Osteoblast (primary cell): ENCODE measurements at regions not wholly inside any gene's neighbourhood (a gene's known extent, or its start where the extent isn't known, plus 50 kb on each side); places are given as distances from the start of the nearest gene placed in this dataset.

Source experiments
- DNase-seq: peaks from one replicate; pipeline ENCODE4 v3.0.0; 2011; ENCODE audit warnings: low spot score, mixed read lengths; ENCODE audit not compliant: insufficient read length; ENCODE audit errors: missing footprints
- H2AFZ ChIP-seq: 2 replicates; pipeline ENCODE4 v1.6.0; 2011; ENCODE audit warnings: mild to moderate bottlenecking, low read length
- H3K27ac ChIP-seq: 2 replicates; pipeline ENCODE4 v1.5.1; 2011; ENCODE audit warnings: mild to moderate bottlenecking, low read depth, low read length, moderate library complexity
- H3K27me3 ChIP-seq: 2 replicates; pipeline ENCODE4 v1.6.0; 2012; ENCODE audit warnings: mild to moderate bottlenecking, control low read depth, inconsistent platforms, low read length, moderate library complexity; ENCODE audit not compliant: insufficient read depth
- H3K36me3 ChIP-seq: 2 replicates; pipeline ENCODE4 v1.5.1; 2011; ENCODE audit warnings: mild to moderate bottlenecking, low read length, control low read depth, moderate library complexity; ENCODE audit not compliant: insufficient read depth
- H3K4me1 ChIP-seq: 2 replicates; pipeline ENCODE4 v1.5.1; 2011; ENCODE audit warnings: mild to moderate bottlenecking, low read length, control low read depth, moderate library complexity; ENCODE audit not compliant: insufficient read depth
- H3K4me2 ChIP-seq: 2 replicates; pipeline ENCODE4 v1.6.0; 2011; ENCODE audit warnings: mild to moderate bottlenecking, low read length; ENCODE audit not compliant: insufficient read depth
- H3K4me3 ChIP-seq: fragments of 200-600 bp; sonication (generic); 3 replicates; pipeline ENCODE4 v1.5.1; 2012; ENCODE audit warnings: mild to moderate bottlenecking, low read length, inconsistent platforms; ENCODE audit not compliant: insufficient read depth
- H3K79me2 ChIP-seq: 2 replicates; pipeline ENCODE4 v1.6.0; 2012; ENCODE audit warnings: mild to moderate bottlenecking, low read length, control low read depth, inconsistent platforms; ENCODE audit not compliant: insufficient read depth
- H3K9me3 ChIP-seq: 2 replicates; pipeline ENCODE4 v1.5.1; 2011; ENCODE audit warnings: low read depth, low read length, control low read depth
- H4K20me1 ChIP-seq: 2 replicates; pipeline ENCODE4 v1.6.0; 2012; ENCODE audit warnings: mild to moderate bottlenecking, low read length, control low read depth; ENCODE audit not compliant: insufficient read depth
- TF ChIP-seq, protein P1 (sequence below): IDR thresholded peaks from 2 replicates; pipeline ENCODE4 v1.5.1; 2011; ENCODE audit warnings: mild to moderate bottlenecking, low read depth, low read length, moderate library complexity; ENCODE audit errors: extremely low read depth

DNA sequence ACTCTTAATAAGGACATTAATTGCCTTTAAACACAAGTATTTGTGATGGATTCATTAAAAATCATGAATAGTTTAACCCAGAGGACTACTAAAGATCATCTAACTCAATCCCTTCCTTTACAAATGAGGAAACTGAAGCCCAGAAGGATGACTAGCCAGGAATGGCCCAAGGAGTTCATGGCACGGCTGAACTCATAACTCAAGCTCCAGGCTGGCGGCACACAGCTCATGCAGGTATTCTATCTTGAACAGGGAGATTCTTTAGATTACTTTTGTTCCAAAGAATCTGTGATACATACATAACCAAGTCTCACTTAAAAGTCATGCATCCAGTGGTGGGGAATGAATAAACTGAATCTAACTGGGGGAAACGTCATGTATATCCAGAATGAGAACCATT, 495.5 kb downstream of the ACTL7B start:
- no peaks in the 10 kb centered on the region for H3K27me3 ChIP-seq
- H3K9me3 ChIP-seq: no peaks in the 10 kb centered on the region
- no peak overlapping the region for H3K4me2 ChIP-seq
- TF ChIP-seq, protein P1, sequence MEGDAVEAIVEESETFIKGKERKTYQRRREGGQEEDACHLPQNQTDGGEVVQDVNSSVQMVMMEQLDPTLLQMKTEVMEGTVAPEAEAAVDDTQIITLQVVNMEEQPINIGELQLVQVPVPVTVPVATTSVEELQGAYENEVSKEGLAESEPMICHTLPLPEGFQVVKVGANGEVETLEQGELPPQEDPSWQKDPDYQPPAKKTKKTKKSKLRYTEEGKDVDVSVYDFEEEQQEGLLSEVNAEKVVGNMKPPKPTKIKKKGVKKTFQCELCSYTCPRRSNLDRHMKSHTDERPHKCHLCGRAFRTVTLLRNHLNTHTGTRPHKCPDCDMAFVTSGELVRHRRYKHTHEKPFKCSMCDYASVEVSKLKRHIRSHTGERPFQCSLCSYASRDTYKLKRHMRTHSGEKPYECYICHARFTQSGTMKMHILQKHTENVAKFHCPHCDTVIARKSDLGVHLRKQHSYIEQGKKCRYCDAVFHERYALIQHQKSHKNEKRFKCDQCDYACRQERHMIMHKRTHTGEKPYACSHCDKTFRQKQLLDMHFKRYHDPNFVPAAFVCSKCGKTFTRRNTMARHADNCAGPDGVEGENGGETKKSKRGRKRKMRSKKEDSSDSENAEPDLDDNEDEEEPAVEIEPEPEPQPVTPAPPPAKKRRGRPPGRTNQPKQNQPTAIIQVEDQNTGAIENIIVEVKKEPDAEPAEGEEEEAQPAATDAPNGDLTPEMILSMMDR: no peak
- H3K4me3 ChIP-seq: no peak overlapping the region
- no peak overlapping the region for H3K27ac ChIP-seq
- H2AFZ ChIP-seq: no peak overlapping the region
- no peak for DNase-seq
- no peaks in the 10 kb centered on the region for H3K4me1 ChIP-seq
- H4K20me1 ChIP-seq: no peaks in the 10 kb centered on the region
- no peaks in the 10 kb centered on the region for H3K36me3 ChIP-seq
- no peaks in the 10 kb centered on the region for H3K79me2 ChIP-seq

DNA sequence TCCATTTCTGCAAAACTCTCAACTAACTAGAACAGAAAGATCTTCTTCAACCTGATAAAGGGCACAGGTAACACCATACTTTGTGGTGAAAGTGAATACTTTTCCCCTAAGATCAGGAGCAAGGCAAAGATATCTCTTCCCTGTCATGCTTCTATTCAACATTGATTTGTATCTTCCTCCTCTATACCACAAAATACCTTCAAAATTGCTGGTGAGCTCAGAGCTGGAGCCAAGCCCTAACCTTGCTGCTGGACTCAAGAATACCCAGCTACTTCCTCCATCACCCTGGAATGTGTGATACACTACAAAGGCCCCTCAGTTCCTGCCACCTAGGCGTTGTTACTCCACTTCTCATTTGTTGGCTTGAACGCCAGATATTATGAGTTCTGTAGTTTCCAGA, 499.0 kb downstream of the ACTL7B start:
- no peaks in the 10 kb centered on the region for H3K27me3 ChIP-seq

DNA sequence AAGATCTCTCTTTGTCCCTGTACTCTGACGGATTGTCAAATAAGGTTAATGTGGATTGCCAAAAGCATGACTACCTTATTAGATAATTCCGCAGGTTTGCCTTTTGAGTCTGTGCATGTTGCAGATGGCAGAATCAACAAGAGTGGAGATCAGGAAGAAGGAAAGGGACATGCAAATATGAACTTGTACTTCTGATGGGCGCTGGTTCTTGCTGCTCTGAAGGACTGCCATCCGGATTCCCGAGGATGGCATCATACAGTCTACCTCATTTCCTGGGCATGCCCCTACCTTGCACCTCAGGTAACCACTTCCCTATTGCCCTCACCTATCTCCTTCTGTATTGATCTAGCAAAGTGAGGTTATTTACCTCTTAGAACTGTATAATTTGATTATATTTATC, 504.2 kb downstream of the ACTL7B start:
- H3K4me3 ChIP-seq: no peak overlapping the region
- no peak overlapping the region for H3K27ac ChIP-seq
- H2AFZ ChIP-seq: no peak overlapping the region
- TF ChIP-seq, protein P1: no peak
- no peaks in the 10 kb centered on the region for H3K27me3 ChIP-seq
- H4K20me1 ChIP-seq: no peaks in the 10 kb centered on the region
- no peaks in the 10 kb centered on the region for H3K9me3 ChIP-seq
- no peaks in the 10 kb centered on the region for H3K36me3 ChIP-seq
- H3K4me1 ChIP-seq: no peaks in the 10 kb centered on the region
- no peak overlapping the region for H3K4me2 ChIP-seq
- no peak for DNase-seq
- no peaks in the 10 kb centered on the region for H3K79me2 ChIP-seq

More for the DNA sequence above, 499.0 kb downstream of the ACTL7B start:
- no peak overlapping the region for H3K4me2 ChIP-seq
- TF ChIP-seq, protein P1: no peak
- H3K36me3 ChIP-seq: no peaks in the 10 kb centered on the region
- no peaks in the 10 kb centered on the region for H3K79me2 ChIP-seq
- no peak overlapping the region for H3K4me3 ChIP-seq
- no peaks in the 10 kb centered on the region for H3K9me3 ChIP-seq
- H2AFZ ChIP-seq: no peak overlapping the region
- DNase-seq: no peak
- no peak overlapping the region for H3K27ac ChIP-seq
- H3K4me1 ChIP-seq: no peaks in the 10 kb centered on the region
- no peaks in the 10 kb centered on the region for H4K20me1 ChIP-seq

DNA sequence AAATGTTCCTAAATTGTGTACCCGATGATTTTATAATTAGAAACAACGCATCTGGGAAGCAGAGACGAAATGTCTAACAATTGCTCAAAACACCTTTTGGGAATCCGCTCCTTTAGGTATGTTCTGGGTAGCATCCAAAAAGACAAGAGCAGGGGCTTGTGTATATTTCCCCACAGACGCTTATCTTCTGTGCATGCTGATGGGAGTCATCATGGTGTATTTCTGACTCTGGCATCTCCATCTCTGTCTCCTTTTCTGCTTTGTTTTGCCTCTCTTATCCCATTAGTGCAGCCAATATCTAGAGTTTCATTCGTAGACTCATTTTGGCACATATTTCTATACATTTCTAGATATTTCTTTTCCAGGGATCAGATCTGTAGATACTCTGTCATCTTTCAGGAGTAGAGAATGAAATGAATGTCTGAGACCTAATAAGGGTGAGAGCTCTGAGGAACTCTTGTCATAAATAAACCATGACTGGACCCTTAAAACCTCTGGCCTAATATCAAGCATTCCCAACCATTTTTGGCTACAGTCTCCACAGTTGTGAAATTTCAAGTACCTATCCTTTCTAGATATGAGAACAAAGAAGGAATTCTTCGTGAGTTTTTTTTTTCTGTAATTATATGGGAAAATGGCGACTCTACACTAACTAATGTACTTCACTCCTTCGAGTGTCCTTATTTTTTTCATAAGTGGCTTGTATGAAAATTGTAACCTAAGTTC, 508.2 kb downstream of the ACTL7B start:
- Histone ChIP-seq H3K27me3 (no peaks in the 10 kb centered on the region), H3K27ac (no peak overlapping the region), H3K36me3 (no peaks in the 10 kb centered on the region), H3K4me3 (no peak overlapping the region), H3K79me2 (no peaks in the 10 kb centered on the region), H3K4me2 (no peak overlapping the region), H3K9me3 (no peaks in the 10 kb centered on the region), H3K4me1 (no peaks in the 10 kb centered on the region), H2AFZ (no peak overlapping the region), H4K20me1 (no peaks in the 10 kb centered on the region)
- TF ChIP-seq, protein P1: no peak
- no peak for DNase-seq
